WTC11 (cell line): ENCODE measurements at regions not wholly inside any gene's neighbourhood (a gene's known extent, or its start where the extent isn't known, plus 50 kb on each side); places are given as distances from the start of the nearest gene placed in this dataset.

ENCODE experiments used
- ATF1 ChIP-seq: sonication (generic); formaldehyde crosslinking; IDR thresholded peaks from 2 replicates; pipeline ENCODE4 v1.8.1; 2023; ENCODE audit warnings: mild to moderate bottlenecking, moderate library complexity, missing genetic modification reagents
- CBFB ChIP-seq: sonication (generic); formaldehyde crosslinking; IDR thresholded peaks from 2 replicates; pipeline ENCODE4 v1.8.1; 2022; ENCODE audit warnings: mild to moderate bottlenecking, low read depth, missing genetic modification reagents
- ESRRA ChIP-seq: sonication (generic); formaldehyde crosslinking; IDR thresholded peaks from 2 replicates; pipeline ENCODE4 v1.8.1; 2022; ENCODE audit warnings: mild to moderate bottlenecking, missing genetic modification reagents, borderline replicate concordance
- MYBL2 ChIP-seq: sonication (generic); formaldehyde crosslinking; IDR thresholded peaks from 2 replicates; pipeline ENCODE4 v1.8.1; 2023; ENCODE audit warnings: mild to moderate bottlenecking, moderate library complexity, missing genetic modification reagents
- NFYB ChIP-seq: sonication (generic); formaldehyde crosslinking; conservative IDR thresholded peaks from 2 replicates; pipeline ENCODE4 v1.8.0; 2022; ENCODE audit warnings: low read depth, missing genetic modification reagents
- NR2C2 ChIP-seq: sonication (generic); formaldehyde crosslinking; IDR thresholded peaks from 2 replicates; pipeline ENCODE4 v1.8.0; 2022; ENCODE audit warnings: mild to moderate bottlenecking, missing genetic modification reagents
- SP1 ChIP-seq: sonication (generic); formaldehyde crosslinking; conservative IDR thresholded peaks from 2 replicates; pipeline ENCODE4 v1.8.1; 2022; ENCODE audit warnings: missing genetic modification reagents
- ZBTB21 ChIP-seq: sonication (generic); formaldehyde crosslinking; IDR thresholded peaks from 2 replicates; pipeline ENCODE4 v1.8.1; 2023; ENCODE audit warnings: mild to moderate bottlenecking, missing genetic modification reagents, borderline replicate concordance
- ZNF138 ChIP-seq: sonication (generic); formaldehyde crosslinking; conservative IDR thresholded peaks from 2 replicates; pipeline ENCODE4 v1.8.1; 2022; ENCODE audit warnings: mild to moderate bottlenecking, moderate library complexity, missing genetic modification reagents
- TF ChIP-seq, protein P1 (sequence below): fragments of 200-600 bp; IDR thresholded peaks from 2 replicates; pipeline ENCODE4 v1.8.0; 2022; ENCODE audit warnings: antibody characterized with exemption
- TF ChIP-seq, protein P2 (sequence below): sonication (generic); formaldehyde crosslinking; conservative IDR thresholded peaks from 2 replicates; pipeline ENCODE4 v1.8.1; 2022; ENCODE audit warnings: mild to moderate bottlenecking, missing genetic modification reagents
- TF ChIP-seq, protein P3 (sequence below): sonication (generic); formaldehyde crosslinking; IDR thresholded peaks from 2 replicates; pipeline ENCODE4 v1.8.1; 2023; ENCODE audit warnings: mild to moderate bottlenecking, moderate library complexity, missing genetic modification reagents
- TF ChIP-seq, protein P4 (sequence below): sonication (generic); formaldehyde crosslinking; IDR thresholded peaks from 2 replicates; pipeline ENCODE4 v1.8.1; 2022; ENCODE audit warnings: low read depth, missing genetic modification reagents, borderline replicate concordance
- TF ChIP-seq, protein P5 (sequence below): sonication (generic); formaldehyde crosslinking; IDR thresholded peaks from 2 replicates; pipeline ENCODE4 v1.8.1; 2023; ENCODE audit warnings: mild to moderate bottlenecking, missing genetic modification reagents, moderate library complexity

DNA sequence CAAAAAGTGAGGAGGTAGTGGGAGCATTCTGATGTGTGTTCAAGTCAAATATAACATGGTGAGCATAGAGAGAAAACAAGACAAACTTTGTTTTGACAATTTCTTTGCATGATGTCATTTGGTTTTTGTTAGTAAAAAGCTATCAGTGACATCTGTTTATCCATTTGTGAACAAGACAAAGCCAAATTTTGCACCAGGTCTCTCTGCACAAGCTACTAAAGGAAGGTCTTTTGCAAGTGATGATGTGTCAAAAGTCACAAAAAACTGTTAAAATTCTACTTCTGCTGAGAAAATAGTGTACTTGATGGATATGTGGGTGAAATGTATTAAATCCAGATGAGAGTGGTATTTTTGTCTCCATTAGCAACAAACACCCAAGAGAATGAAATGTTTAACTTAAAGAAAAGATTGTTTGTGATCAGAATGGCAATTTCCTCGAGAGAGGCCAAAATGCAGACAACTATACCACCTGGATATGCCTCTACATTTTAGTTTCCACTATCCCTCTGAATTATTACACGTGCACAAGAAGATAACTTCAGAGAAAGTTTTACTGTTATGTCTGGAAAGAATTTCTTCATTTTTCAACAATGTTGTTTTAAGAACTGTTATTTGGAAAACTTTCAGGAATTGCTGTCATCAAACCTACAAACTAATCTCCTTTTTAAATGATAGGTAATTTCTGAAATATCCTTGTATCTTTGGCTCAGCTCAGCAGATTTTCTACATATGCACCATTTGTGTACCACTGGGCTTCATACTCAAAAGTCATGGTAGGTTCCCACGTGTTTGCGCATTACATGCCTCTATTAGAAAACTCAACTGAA, 807.4 kb upstream of the ADGRL2 start:
- TF ChIP-seq, protein P1, sequence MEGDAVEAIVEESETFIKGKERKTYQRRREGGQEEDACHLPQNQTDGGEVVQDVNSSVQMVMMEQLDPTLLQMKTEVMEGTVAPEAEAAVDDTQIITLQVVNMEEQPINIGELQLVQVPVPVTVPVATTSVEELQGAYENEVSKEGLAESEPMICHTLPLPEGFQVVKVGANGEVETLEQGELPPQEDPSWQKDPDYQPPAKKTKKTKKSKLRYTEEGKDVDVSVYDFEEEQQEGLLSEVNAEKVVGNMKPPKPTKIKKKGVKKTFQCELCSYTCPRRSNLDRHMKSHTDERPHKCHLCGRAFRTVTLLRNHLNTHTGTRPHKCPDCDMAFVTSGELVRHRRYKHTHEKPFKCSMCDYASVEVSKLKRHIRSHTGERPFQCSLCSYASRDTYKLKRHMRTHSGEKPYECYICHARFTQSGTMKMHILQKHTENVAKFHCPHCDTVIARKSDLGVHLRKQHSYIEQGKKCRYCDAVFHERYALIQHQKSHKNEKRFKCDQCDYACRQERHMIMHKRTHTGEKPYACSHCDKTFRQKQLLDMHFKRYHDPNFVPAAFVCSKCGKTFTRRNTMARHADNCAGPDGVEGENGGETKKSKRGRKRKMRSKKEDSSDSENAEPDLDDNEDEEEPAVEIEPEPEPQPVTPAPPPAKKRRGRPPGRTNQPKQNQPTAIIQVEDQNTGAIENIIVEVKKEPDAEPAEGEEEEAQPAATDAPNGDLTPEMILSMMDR = no peak
- TF ChIP-seq, protein P2, sequence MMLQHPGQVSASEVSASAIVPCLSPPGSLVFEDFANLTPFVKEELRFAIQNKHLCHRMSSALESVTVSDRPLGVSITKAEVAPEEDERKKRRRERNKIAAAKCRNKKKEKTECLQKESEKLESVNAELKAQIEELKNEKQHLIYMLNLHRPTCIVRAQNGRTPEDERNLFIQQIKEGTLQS (CRISPR knock-in tag) = no peak
- no peak for TF ChIP-seq NFYB
- TF ChIP-seq, protein P3, sequence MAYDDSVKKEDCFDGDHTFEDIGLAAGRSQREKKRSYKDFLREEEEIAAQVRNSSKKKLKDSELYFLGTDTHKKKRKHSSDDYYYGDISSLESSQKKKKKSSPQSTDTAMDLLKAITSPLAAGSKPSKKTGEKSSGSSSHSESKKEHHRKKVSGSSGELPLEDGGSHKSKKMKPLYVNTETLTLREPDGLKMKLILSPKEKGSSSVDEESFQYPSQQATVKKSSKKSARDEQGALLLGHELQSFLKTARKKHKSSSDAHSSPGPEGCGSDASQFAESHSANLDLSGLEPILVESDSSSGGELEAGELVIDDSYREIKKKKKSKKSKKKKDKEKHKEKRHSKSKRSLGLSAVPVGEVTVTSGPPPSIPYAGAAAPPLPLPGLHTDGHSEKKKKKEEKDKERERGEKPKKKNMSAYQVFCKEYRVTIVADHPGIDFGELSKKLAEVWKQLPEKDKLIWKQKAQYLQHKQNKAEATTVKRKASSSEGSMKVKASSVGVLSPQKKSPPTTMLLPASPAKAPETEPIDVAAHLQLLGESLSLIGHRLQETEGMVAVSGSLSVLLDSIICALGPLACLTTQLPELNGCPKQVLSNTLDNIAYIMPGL (CRISPR knock-in tag) = no peak
- TF ChIP-seq MYBL2 = no peak
- TF ChIP-seq ESRRA (CRISPR knock-in tag) = no peak
- TF ChIP-seq NR2C2 (CRISPR knock-in tag) = no peak
- no peak for TF ChIP-seq ZBTB21
- no peak for TF ChIP-seq CBFB (CRISPR knock-in tag)
- TF ChIP-seq, protein P4, sequence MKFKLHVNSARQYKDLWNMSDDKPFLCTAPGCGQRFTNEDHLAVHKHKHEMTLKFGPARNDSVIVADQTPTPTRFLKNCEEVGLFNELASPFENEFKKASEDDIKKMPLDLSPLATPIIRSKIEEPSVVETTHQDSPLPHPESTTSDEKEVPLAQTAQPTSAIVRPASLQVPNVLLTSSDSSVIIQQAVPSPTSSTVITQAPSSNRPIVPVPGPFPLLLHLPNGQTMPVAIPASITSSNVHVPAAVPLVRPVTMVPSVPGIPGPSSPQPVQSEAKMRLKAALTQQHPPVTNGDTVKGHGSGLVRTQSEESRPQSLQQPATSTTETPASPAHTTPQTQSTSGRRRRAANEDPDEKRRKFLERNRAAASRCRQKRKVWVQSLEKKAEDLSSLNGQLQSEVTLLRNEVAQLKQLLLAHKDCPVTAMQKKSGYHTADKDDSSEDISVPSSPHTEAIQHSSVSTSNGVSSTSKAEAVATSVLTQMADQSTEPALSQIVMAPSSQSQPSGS (CRISPR knock-in tag) = no peak
- TF ChIP-seq ZNF138 (CRISPR knock-in tag) = no peak
- no peak for TF ChIP-seq ATF1 (CRISPR knock-in tag)
- no peak for TF ChIP-seq SP1 (CRISPR knock-in tag)
- TF ChIP-seq, protein P5, sequence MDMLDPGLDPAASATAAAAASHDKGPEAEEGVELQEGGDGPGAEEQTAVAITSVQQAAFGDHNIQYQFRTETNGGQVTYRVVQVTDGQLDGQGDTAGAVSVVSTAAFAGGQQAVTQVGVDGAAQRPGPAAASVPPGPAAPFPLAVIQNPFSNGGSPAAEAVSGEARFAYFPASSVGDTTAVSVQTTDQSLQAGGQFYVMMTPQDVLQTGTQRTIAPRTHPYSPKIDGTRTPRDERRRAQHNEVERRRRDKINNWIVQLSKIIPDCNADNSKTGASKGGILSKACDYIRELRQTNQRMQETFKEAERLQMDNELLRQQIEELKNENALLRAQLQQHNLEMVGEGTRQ (CRISPR knock-in tag) = no peak
